ENCODE measurements at regions not wholly inside any gene's neighbourhood (a gene's known extent, or its start where the extent isn't known, plus 50 kb on each side); places are given as distances from the start of the nearest gene placed in this dataset.
"Not testable (repeated sequence)": the region's sequence is repeated elsewhere in the genome, so short reads cannot be mapped to it uniquely, and the experiment has no call there.

- POLR2A ChIA-PET; H3K27ac ChIP-seq (ENCODE audit: insufficient read depth in 1 of 2, low read depth in 1 of 2, low read length in 2 of 2, poor library complexity in 1 of 2, severe bottlenecking in 2 of 2): not testable (repeated sequence)
Observed at GRCh38 chr6:85212794-85213193, 237.1 kb upstream of the NT5E start.

GRCh38 chr6:85195243-85195642 is 254.6 kb upstream of the NT5E start:
- POLR2A ChIA-PET, result no interaction called here

More at GRCh38 chr6:85212794-85213193, 237.1 kb upstream of the NT5E start:
- CTCF ChIA-PET; H3K9me3 ChIP-seq (ENCODE audit: control extremely low read depth in 1 of 5, control insufficient read depth in 4 of 5, insufficient read depth in 2 of 5, low read depth in 1 of 5, low read length in 4 of 5); DNase-seq; H3K27me3 ChIP-seq (replicated peaks in 2 of 5; ENCODE audit: control insufficient read depth in 4 of 5, insufficient read depth in 5 of 5, low read length in 4 of 5); H3K4me3 ChIP-seq (ENCODE audit: control insufficient read depth in 1 of 7, extremely low read depth in 1 of 7, insufficient read depth in 4 of 7, low read depth in 2 of 7, low read length in 6 of 7); H3K36me3 ChIP-seq (ENCODE audit: control insufficient read depth in 4 of 4, insufficient read depth in 4 of 4, low read length in 3 of 4); H3K4me1 ChIP-seq (ENCODE audit: control extremely low read depth in 1 of 4, control insufficient read depth in 4 of 4, insufficient read depth in 4 of 4, low read length in 3 of 4): not testable (repeated sequence)
- 53% methylated on average over 3 of the region's 5 CpGs for WGBS (ENCODE audit: insufficient coverage)

DNA sequence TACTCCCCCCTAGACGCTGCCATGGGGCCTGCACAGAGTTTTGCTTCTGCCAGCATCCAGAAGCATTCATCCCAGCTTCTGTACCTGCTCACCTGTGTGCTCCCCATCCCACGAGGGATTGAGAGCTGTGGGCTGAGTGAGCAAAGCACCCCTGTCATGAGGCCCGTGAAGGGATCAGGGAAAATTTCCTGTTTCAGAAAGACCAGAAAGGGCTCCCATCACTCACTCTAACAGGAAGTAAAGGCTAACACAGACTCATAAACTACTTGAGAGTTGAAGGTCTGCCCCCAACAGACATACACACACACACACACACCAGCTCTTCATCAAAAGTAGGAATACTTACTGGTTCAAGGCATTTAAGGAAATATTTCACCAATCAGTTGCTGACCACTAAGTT is 256.5 kb upstream of the NT5E start:
- no peak overlapping the region for H3K4me3 ChIP-seq (ENCODE audit: control insufficient read depth in 1 of 7, extremely low read depth in 1 of 7, insufficient read depth in 4 of 7, low read depth in 2 of 7, low read length in 6 of 7)
- DNase-seq, result no peak
- 100% methylated on average over 1 of the region's 3 CpGs for WGBS (ENCODE audit: insufficient coverage)
- POLR2A ChIA-PET, result no interaction called here
- no peaks in the 10 kb centered on the region for H3K36me3 ChIP-seq (ENCODE audit: control insufficient read depth in 4 of 4, insufficient read depth in 4 of 4, low read length in 3 of 4)
- H3K27me3 ChIP-seq (replicated peaks in 2 of 5; ENCODE audit: control insufficient read depth in 4 of 5, insufficient read depth in 5 of 5, low read length in 4 of 5), result no peaks in the 10 kb centered on the region
- CTCF ChIA-PET, result no interaction called here
- peaks cover 0 to 4% (median 0%) of the 10 kb centered on the region in 5 experiments for H3K9me3 ChIP-seq (ENCODE audit: control extremely low read depth in 1 of 5, control insufficient read depth in 4 of 5, insufficient read depth in 2 of 5, low read depth in 1 of 5, low read length in 4 of 5)
- H3K4me1 ChIP-seq (ENCODE audit: control extremely low read depth in 1 of 4, control insufficient read depth in 4 of 4, insufficient read depth in 4 of 4, low read length in 3 of 4), result no peaks in the 10 kb centered on the region
- no peak overlapping the region for H3K27ac ChIP-seq (ENCODE audit: insufficient read depth in 1 of 2, low read depth in 1 of 2, low read length in 2 of 2, poor library complexity in 1 of 2, severe bottlenecking in 2 of 2)

More at GRCh38 chr6:85195243-85195642, 254.6 kb upstream of the NT5E start:
- Histone ChIP-seq H3K9me3 (ENCODE audit: control extremely low read depth in 1 of 5, control insufficient read depth in 4 of 5, insufficient read depth in 2 of 5, low read depth in 1 of 5, low read length in 4 of 5) (peaks cover 0 to 4% (median 0%) of the 10 kb centered on the region in 5 experiments), H3K27me3 (replicated peaks in 2 of 5; ENCODE audit: control insufficient read depth in 4 of 5, insufficient read depth in 5 of 5, low read length in 4 of 5) (no peaks in the 10 kb centered on the region), H3K27ac (ENCODE audit: insufficient read depth in 1 of 2, low read depth in 1 of 2, low read length in 2 of 2, poor library complexity in 1 of 2, severe bottlenecking in 2 of 2) (no peak overlapping the region), H3K4me3 (ENCODE audit: control insufficient read depth in 1 of 7, extremely low read depth in 1 of 7, insufficient read depth in 4 of 7, low read depth in 2 of 7, low read length in 6 of 7) (no peak overlapping the region), H3K4me1 (ENCODE audit: control extremely low read depth in 1 of 4, control insufficient read depth in 4 of 4, insufficient read depth in 4 of 4, low read length in 3 of 4) (no peaks in the 10 kb centered on the region), H3K36me3 (ENCODE audit: control insufficient read depth in 4 of 4, insufficient read depth in 4 of 4, low read length in 3 of 4) (no peaks in the 10 kb centered on the region)
- no peak for DNase-seq
- CTCF ChIA-PET, result no interaction called here

GRCh38 chr6:85192596-85192995 is 257.3 kb upstream of the NT5E start:
- ChIA-PET POLR2A (no interaction called here), CTCF (no interaction called here)
- no peak overlapping the region for H3K4me3 ChIP-seq (ENCODE audit: control insufficient read depth in 1 of 7, extremely low read depth in 1 of 7, insufficient read depth in 4 of 7, low read depth in 2 of 7, low read length in 6 of 7)
- no peak overlapping the region for H3K27ac ChIP-seq (ENCODE audit: insufficient read depth in 1 of 2, low read depth in 1 of 2, low read length in 2 of 2, poor library complexity in 1 of 2, severe bottlenecking in 2 of 2)
- no peaks in the 10 kb centered on the region for H3K27me3 ChIP-seq (replicated peaks in 2 of 5; ENCODE audit: control insufficient read depth in 4 of 5, insufficient read depth in 5 of 5, low read length in 4 of 5)
- no peaks in the 10 kb centered on the region for H3K4me1 ChIP-seq (ENCODE audit: control extremely low read depth in 1 of 4, control insufficient read depth in 4 of 4, insufficient read depth in 4 of 4, low read length in 3 of 4)
- H3K9me3 ChIP-seq (ENCODE audit: control extremely low read depth in 1 of 5, control insufficient read depth in 4 of 5, insufficient read depth in 2 of 5, low read depth in 1 of 5, low read length in 4 of 5), result peaks cover 0 to 4% (median 0%) of the 10 kb centered on the region in 5 experiments
- WGBS (ENCODE audit: insufficient coverage), result 67% methylated on average over 4 of the region's 4 CpGs
- no peak for DNase-seq
- no peaks in the 10 kb centered on the region for H3K36me3 ChIP-seq (ENCODE audit: control insufficient read depth in 4 of 4, insufficient read depth in 4 of 4, low read length in 3 of 4)

- Histone ChIP-seq H3K4me3 (ENCODE audit: control insufficient read depth in 1 of 7, extremely low read depth in 1 of 7, insufficient read depth in 4 of 7, low read depth in 2 of 7, low read length in 6 of 7) (no peak overlapping the region), H3K9me3 (ENCODE audit: control extremely low read depth in 1 of 5, control insufficient read depth in 4 of 5, insufficient read depth in 2 of 5, low read depth in 1 of 5, low read length in 4 of 5) (peaks cover 0 to 4% (median 0%) of the 10 kb centered on the region in 5 experiments), H3K36me3 (ENCODE audit: control insufficient read depth in 4 of 4, insufficient read depth in 4 of 4, low read length in 3 of 4) (no peaks in the 10 kb centered on the region), H3K27ac (ENCODE audit: insufficient read depth in 1 of 2, low read depth in 1 of 2, low read length in 2 of 2, poor library complexity in 1 of 2, severe bottlenecking in 2 of 2) (no peak overlapping the region), H3K27me3 (replicated peaks in 2 of 5; ENCODE audit: control insufficient read depth in 4 of 5, insufficient read depth in 5 of 5, low read length in 4 of 5) (no peaks in the 10 kb centered on the region), H3K4me1 (ENCODE audit: control extremely low read depth in 1 of 4, control insufficient read depth in 4 of 4, insufficient read depth in 4 of 4, low read length in 3 of 4) (no peaks in the 10 kb centered on the region)
- ChIA-PET CTCF (no interaction called here), POLR2A (no interaction called here)
- WGBS (ENCODE audit: insufficient coverage), result 75% methylated on average over 1 of the region's 1 CpG
- DNase-seq, result no peak
Observed at GRCh38 chr6:85192186-85192585, 257.7 kb upstream of the NT5E start.

DNA sequence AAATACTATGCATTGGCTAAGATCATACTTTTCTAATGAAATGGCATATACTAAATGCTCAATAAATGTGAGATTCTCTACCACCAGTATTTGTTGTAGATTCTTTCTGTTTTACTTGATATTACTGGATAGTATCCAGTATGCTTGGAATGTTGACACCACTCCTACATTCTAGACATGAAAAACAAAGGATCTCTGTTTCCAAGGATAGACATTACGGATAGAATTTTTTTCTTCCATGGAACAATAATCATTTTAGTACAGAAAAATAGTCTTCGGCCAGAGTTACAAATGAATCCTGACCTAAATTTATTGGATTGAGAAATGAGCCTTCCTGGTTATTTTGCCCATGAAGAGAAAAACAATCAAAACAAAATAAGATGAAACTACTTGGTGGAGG is 258.2 kb upstream of the NT5E start:
- ChIA-PET CTCF (no interaction called here), POLR2A (no interaction called here)
- H3K4me1 ChIP-seq (ENCODE audit: control extremely low read depth in 1 of 4, control insufficient read depth in 4 of 4, insufficient read depth in 4 of 4, low read length in 3 of 4), result no peaks in the 10 kb centered on the region
- H3K36me3 ChIP-seq (ENCODE audit: control insufficient read depth in 4 of 4, insufficient read depth in 4 of 4, low read length in 3 of 4), result no peaks in the 10 kb centered on the region
- no peak overlapping the region for H3K27ac ChIP-seq (ENCODE audit: insufficient read depth in 1 of 2, low read depth in 1 of 2, low read length in 2 of 2, poor library complexity in 1 of 2, severe bottlenecking in 2 of 2)
- no peak for DNase-seq
- H3K27me3 ChIP-seq (replicated peaks in 2 of 5; ENCODE audit: control insufficient read depth in 4 of 5, insufficient read depth in 5 of 5, low read length in 4 of 5), result no peaks in the 10 kb centered on the region
- peaks cover 0 to 4% (median 0%) of the 10 kb centered on the region in 5 experiments for H3K9me3 ChIP-seq (ENCODE audit: control extremely low read depth in 1 of 5, control insufficient read depth in 4 of 5, insufficient read depth in 2 of 5, low read depth in 1 of 5, low read length in 4 of 5)
- no peak overlapping the region for H3K4me3 ChIP-seq (ENCODE audit: control insufficient read depth in 1 of 7, extremely low read depth in 1 of 7, insufficient read depth in 4 of 7, low read depth in 2 of 7, low read length in 6 of 7)
- no CpG with 5 or more reads among the region's 2 CpGs for WGBS (ENCODE audit: insufficient coverage)

DNA sequence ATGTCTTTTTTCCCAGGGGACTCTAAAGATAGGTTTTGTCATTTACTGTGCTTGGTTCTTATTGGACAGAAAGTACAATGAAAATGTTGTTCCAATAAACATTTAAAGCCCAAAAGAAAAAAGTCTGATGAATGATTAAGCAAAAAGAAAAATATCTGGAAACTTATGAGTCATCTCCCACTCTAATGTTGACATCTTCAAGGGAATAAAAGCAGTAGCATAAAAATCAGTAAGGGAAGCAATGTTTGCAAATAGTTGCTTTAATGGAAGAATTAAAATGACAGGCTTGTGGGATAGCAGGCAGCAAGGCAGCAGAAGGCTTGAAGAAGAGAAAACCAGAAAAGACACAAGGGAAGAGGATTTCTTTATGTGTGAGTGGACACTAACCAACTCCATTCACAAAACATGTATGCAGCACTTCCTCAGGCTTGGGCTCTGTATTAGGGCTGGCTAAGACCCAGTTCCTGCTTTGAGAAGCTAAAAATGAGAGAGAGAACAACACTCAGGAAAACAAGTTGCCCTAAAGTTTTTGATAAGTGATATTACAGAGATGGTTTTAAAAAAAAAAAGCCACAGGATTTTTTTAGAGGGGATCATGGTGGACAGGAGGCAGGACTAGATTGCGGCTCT is 263.2 kb upstream of the NT5E start:
- Histone ChIP-seq H3K4me1 (ENCODE audit: control extremely low read depth in 1 of 4, control insufficient read depth in 4 of 4, insufficient read depth in 4 of 4, low read length in 3 of 4) (no peaks in the 10 kb centered on the region), H3K9me3 (ENCODE audit: control extremely low read depth in 1 of 5, control insufficient read depth in 4 of 5, insufficient read depth in 2 of 5, low read depth in 1 of 5, low read length in 4 of 5) (peaks cover 0 to 2% (median 0%) of the 10 kb centered on the region in 5 experiments), H3K4me3 (ENCODE audit: control insufficient read depth in 1 of 7, extremely low read depth in 1 of 7, insufficient read depth in 4 of 7, low read depth in 2 of 7, low read length in 6 of 7) (no peak overlapping the region), H3K27me3 (replicated peaks in 2 of 5; ENCODE audit: control insufficient read depth in 4 of 5, insufficient read depth in 5 of 5, low read length in 4 of 5) (no peaks in the 10 kb centered on the region), H3K27ac (ENCODE audit: insufficient read depth in 1 of 2, low read depth in 1 of 2, low read length in 2 of 2, poor library complexity in 1 of 2, severe bottlenecking in 2 of 2) (no peak overlapping the region), H3K36me3 (ENCODE audit: control insufficient read depth in 4 of 4, insufficient read depth in 4 of 4, low read length in 3 of 4) (no peaks in the 10 kb centered on the region)
- WGBS (ENCODE audit: insufficient coverage), result 90% methylated on average over 1 of the region's 1 CpG
- ChIA-PET CTCF (no interaction called here), POLR2A (no interaction called here)
- DNase-seq, result no peak

Data from common myeloid progenitor, CD34-positive (primary cell).